Naive thymus-derived CD4-positive, alpha-beta T cell (primary cell): ENCODE measurements at regions not wholly inside any gene's neighbourhood (a gene's known extent, or its start where the extent isn't known, plus 50 kb on each side); places are given as distances from the start of the nearest gene placed in this dataset.

Experiments used
- ATAC-seq: fragments of 150-1000 bp; cut with Tn5 transposase; 2 replicates; pipeline ENCODE4 v1.10.0; 2021; ENCODE audit warnings: mild to moderate bottlenecking, moderate library complexity
- CTCF ChIA-PET: fragments of 350-600 bp; sonication (Branson Sonifier 250); formaldehyde crosslinking; loops from one replicate; lab custom pipeline; 2021; ENCODE audit warnings: antibody characterized with exemption; lab: Charles Lee
- POLR2A ChIA-PET: fragments of 350-600 bp; sonication (Branson Sonifier 250); formaldehyde crosslinking; loops from one replicate; lab custom pipeline; 2021; ENCODE audit warnings: antibody characterized with exemption, inconsistent platforms; lab: Charles Lee
- DNase-seq, 9 donors: peaks; one replicate each; pipeline versions ENCODE4 v3.0.0 to v3.0.0-alpha.2; 2020 to 2022; ENCODE audit warnings: mixed read lengths in 1 of 9
- H3K27ac ChIP-seq: one replicate; pipeline ENCODE4 v1.7.0; 2013; ENCODE audit warnings: mild to moderate bottlenecking, low read depth, low read length, moderate library complexity
- H3K27me3 ChIP-seq, 2 donors: one replicate each; pipeline ENCODE4 v1.7.0; 2013; ENCODE audit warnings: low read length in 2 of 2, mild to moderate bottlenecking in 2 of 2, moderate library complexity in 2 of 2; ENCODE audit not compliant: control insufficient read depth in 2 of 2, insufficient read depth in 2 of 2
- H3K36me3 ChIP-seq, 3 experiments: 1 replicate in 2 of 3; 2 replicates in 1 of 3; pipeline ENCODE4 v1.7.0; 2013; ENCODE audit warnings: low read length in 3 of 3, mild to moderate bottlenecking in 3 of 3, moderate library complexity in 1 of 3; ENCODE audit not compliant: insufficient read depth in 3 of 3, control insufficient read depth in 2 of 3
- H3K4me1 ChIP-seq, 2 donors: one replicate each; pipeline ENCODE4 v1.7.0; 2013; ENCODE audit warnings: low read length in 2 of 2, mild to moderate bottlenecking in 2 of 2, moderate library complexity in 1 of 2; ENCODE audit not compliant: control insufficient read depth in 2 of 2, insufficient read depth in 2 of 2
- H3K4me3 ChIP-seq: 2 replicates; pipeline ENCODE4 v1.7.0; 2013; ENCODE audit warnings: mild to moderate bottlenecking, low read length
- H3K9me3 ChIP-seq, 3 experiments: 1 replicate in 2 of 3; 2 replicates in 1 of 3; pipeline ENCODE4 v1.7.0; 2013; ENCODE audit warnings: low read length in 3 of 3; ENCODE audit not compliant: control insufficient read depth in 2 of 3
- H3K27ac Mint-ChIP-seq, 9 donors: one replicate each; pipeline ENCODE4 v1.8.0; 2020 to 2022; ENCODE audit warnings: mixed read lengths in 9 of 9, mild to moderate bottlenecking in 8 of 9, moderate library complexity in 5 of 9, inconsistent platforms in 2 of 9
- H3K27me3 Mint-ChIP-seq, 5 donors: one replicate each; pipeline ENCODE4 v1.8.0; 2021 to 2022; ENCODE audit warnings: mixed read lengths in 5 of 5, mild to moderate bottlenecking in 1 of 5
- H3K36me3 Mint-ChIP-seq, 5 donors: one replicate each; pipeline ENCODE4 v1.8.0; 2020 to 2022; ENCODE audit warnings: mixed read lengths in 5 of 5, mild to moderate bottlenecking in 3 of 5, inconsistent platforms in 1 of 5
- H3K4me1 Mint-ChIP-seq, 7 donors: one replicate each; pipeline ENCODE4 v1.8.0; 2020 to 2022; ENCODE audit warnings: mixed read lengths in 7 of 7, mild to moderate bottlenecking in 3 of 7, inconsistent platforms in 1 of 7
- H3K4me3 Mint-ChIP-seq, 10 donors: one replicate each; pipeline ENCODE4 v1.8.0; 2020 to 2022; ENCODE audit warnings: mild to moderate bottlenecking in 10 of 10, mixed read lengths in 10 of 10, moderate library complexity in 6 of 10, inconsistent platforms in 2 of 10
- H3K9me3 Mint-ChIP-seq, 11 donors: one replicate each; pipeline ENCODE4 v1.8.0; 2020 to 2022; ENCODE audit warnings: mixed read lengths in 11 of 11, mild to moderate bottlenecking in 4 of 11, inconsistent platforms in 1 of 11, moderate library complexity in 1 of 11
- intact Hi-C, 2 donors: fragments of 100-400 bp; cut with micrococcal nuclease; formaldehyde crosslinking; loops; one replicate each; pipeline ENCODE4 v1.15.1; 2023

DNA sequence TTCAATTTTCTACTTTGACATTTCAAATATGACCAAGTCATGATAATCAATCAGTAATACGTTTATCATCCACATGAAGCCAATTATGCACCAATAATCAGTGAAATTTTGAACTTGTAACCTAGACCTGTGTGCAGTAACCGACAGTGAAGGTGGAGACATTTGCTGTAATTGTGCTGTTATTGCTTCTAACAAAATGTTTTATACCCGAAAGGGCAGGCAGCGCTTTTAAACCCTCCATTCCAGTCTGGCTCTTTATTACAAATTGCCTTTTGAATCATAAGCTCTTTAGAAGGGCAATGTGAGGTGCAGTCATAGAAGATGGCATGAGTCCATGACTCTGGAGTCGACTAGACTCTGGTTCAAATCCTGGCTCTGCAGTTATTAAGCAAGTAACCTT, 135.7 kb downstream of the GXYLT1 start:
- H3K36me3 ChIP-seq = no peaks in the 10 kb centered on the region
- H3K9me3 Mint-ChIP-seq = no peaks in the 10 kb centered on the region
- intact Hi-C loops = no loop called here
- CTCF ChIA-PET = no interaction called here
- H3K27me3 Mint-ChIP-seq = peaks cover 0 to 6% (median 0%) of the 10 kb centered on the region in 5 donors
- DNase-seq (no peak), ATAC-seq (no peak)
- no peak overlapping the region for H3K27ac ChIP-seq
- no peak overlapping the region for H3K27ac Mint-ChIP-seq
- no peaks in the 10 kb centered on the region for H3K4me1 Mint-ChIP-seq
- H3K4me3 Mint-ChIP-seq = no peak overlapping the region
- POLR2A ChIA-PET = no interaction called here
- no peaks in the 10 kb centered on the region for H3K27me3 ChIP-seq
- no peak overlapping the region for H3K4me3 ChIP-seq
- no peaks in the 10 kb centered on the region for H3K4me1 ChIP-seq
- no peaks in the 10 kb centered on the region for H3K9me3 ChIP-seq
- H3K36me3 Mint-ChIP-seq = no peaks in the 10 kb centered on the region

DNA sequence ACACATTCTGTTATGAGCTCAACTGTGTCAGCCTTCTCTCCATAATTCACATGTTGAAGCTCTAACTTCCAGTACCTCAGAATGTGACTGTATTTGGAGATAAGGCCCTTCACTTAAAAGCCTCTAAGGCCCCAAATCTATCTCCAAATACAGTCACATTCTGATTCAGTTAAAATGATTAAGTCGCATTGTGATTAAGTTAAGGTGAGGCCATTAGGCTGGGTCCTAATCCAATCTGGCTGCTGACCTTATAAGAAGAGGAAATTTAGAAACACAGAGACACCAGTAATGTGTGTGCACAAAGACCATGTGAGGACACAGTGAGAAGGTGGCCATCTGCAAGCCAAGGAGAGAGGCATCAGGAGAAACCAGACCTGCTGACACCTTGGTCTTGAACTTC, 141.6 kb downstream of the GXYLT1 start:
- no peak overlapping the region for H3K4me3 Mint-ChIP-seq
- CTCF ChIA-PET = interaction anchor here (1.4 kb wide), 1 partner anchor 21 kb away, joined by 3 read pairs; no protein-coding TSS in a partner anchor
- POLR2A ChIA-PET = no interaction called here
- Histone ChIP-seq H3K27ac (no peak overlapping the region), H3K4me3 (no peak overlapping the region), H3K9me3 (no peaks in the 10 kb centered on the region), H3K4me1 (no peaks in the 10 kb centered on the region), H3K27me3 (no peaks in the 10 kb centered on the region), H3K36me3 (no peaks in the 10 kb centered on the region)
- no peaks in the 10 kb centered on the region for H3K4me1 Mint-ChIP-seq
- no peaks in the 10 kb centered on the region for H3K9me3 Mint-ChIP-seq
- DNase-seq (no peak), ATAC-seq (no peak)
- no peak overlapping the region for H3K27ac Mint-ChIP-seq
- intact Hi-C loops = no loop called here
- H3K27me3 Mint-ChIP-seq = peaks cover 0 to 16% (median 2%) of the 10 kb centered on the region in 5 donors
- peaks cover 0 to 4% (median 0%) of the 10 kb centered on the region in 5 donors for H3K36me3 Mint-ChIP-seq

DNA sequence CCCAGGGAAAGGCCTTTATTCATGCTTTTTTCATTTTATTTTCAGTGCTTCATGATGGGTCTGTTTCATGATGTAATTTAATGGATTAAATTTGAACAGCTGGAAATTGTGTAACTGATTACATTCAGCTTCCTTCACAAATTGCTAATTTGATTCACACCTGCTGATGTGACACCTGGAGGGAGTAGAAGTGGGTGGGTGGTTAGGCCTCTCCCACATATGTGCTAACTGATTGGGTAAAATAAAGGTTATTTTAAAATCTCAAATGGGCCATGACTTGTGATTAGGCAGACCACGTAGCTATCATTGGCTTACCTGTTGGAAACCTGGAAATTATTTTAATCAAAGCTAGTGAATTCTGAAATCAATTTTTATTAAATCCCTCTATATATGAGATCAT, 142.1 kb downstream of the GXYLT1 start:
- no peaks in the 10 kb centered on the region for H3K9me3 Mint-ChIP-seq
- intact Hi-C loops = no loop called here
- H3K9me3 ChIP-seq = no peaks in the 10 kb centered on the region
- POLR2A ChIA-PET = no interaction called here
- CTCF ChIA-PET = interaction anchor here (1.4 kb wide), 1 partner anchor 22 kb away, joined by 3 read pairs; no protein-coding TSS in a partner anchor
- H3K27me3 Mint-ChIP-seq = peaks cover 0 to 16% (median 5%) of the 10 kb centered on the region in 5 donors
- DNase-seq = no peak
- H3K4me1 Mint-ChIP-seq = no peaks in the 10 kb centered on the region
- no peak overlapping the region for H3K27ac ChIP-seq
- no peaks in the 10 kb centered on the region for H3K4me1 ChIP-seq
- no peaks in the 10 kb centered on the region for H3K36me3 ChIP-seq
- H3K4me3 ChIP-seq = no peak overlapping the region
- H3K36me3 Mint-ChIP-seq = peaks cover 0 to 4% (median 0%) of the 10 kb centered on the region in 5 donors
- no peak overlapping the region for H3K4me3 Mint-ChIP-seq
- ATAC-seq = no peak
- H3K27ac Mint-ChIP-seq = no peak overlapping the region
- no peaks in the 10 kb centered on the region for H3K27me3 ChIP-seq

DNA sequence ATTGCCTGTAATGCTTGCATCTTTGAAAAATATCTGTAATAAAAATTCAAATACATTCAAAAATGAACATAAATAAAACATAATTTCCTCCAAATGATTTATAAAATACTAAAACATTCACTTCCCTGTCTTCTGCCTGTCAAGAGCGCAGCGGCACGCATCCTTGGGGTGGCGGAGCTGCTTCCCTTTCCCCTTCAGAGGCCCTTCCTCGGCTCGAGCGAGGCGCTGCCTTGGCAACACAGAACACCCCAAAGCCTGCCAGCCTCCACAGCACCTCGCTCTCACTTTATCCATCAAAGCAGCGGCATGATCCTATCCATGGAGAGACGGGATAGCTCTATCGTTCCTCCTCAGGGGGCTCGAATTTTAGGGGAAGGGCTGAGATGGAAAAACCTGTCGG, 146.2 kb downstream of the GXYLT1 start:
- no peak overlapping the region for H3K4me3 Mint-ChIP-seq
- ATAC-seq = no peak
- Histone ChIP-seq H3K4me3 (no peak overlapping the region), H3K4me1 (no peaks in the 10 kb centered on the region), H3K36me3 (no peaks in the 10 kb centered on the region), H3K27me3 (no peaks in the 10 kb centered on the region), H3K27ac (no peak overlapping the region), H3K9me3 (no peaks in the 10 kb centered on the region)
- H3K9me3 Mint-ChIP-seq = no peaks in the 10 kb centered on the region
- intact Hi-C loops = no loop called here
- peaks cover 0 to 4% (median 0%) of the 10 kb centered on the region in 5 donors for H3K36me3 Mint-ChIP-seq
- H3K27me3 Mint-ChIP-seq = peaks cover 0 to 14% (median 11%) of the 10 kb centered on the region in 5 donors
- ChIA-PET POLR2A (no interaction called here), CTCF (interaction anchor here (1.5 kb wide), 1 partner anchor 26 kb away, joined by 3 read pairs; no protein-coding TSS in a partner anchor)
- no peak overlapping the region for H3K27ac Mint-ChIP-seq
- DNase-seq = no peak
- H3K4me1 Mint-ChIP-seq = no peaks in the 10 kb centered on the region

DNA sequence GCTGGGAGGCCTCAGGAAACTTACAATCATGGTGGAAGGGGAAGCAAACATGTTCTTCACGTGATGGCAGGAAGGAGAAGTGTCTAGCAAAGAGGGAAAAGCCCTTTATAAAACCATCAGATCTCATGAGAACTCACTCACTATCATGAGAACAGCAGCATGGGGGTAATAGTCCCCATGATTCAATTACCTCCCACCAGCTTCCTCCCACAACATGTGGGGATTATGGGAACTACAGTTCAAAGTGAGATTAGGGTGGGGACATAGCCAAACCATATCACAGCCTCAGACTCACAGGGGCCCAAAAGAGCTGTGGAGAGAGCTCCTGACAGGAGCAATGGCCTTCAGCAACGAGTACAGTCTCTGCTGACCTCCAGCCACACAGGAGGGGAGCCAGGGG, 151.4 kb downstream of the GXYLT1 start:
- no peak overlapping the region for H3K4me3 ChIP-seq
- CTCF ChIA-PET = no interaction called here
- H3K4me1 Mint-ChIP-seq = peaks cover 0 to 2% (median 0%) of the 10 kb centered on the region in 7 donors

DNA sequence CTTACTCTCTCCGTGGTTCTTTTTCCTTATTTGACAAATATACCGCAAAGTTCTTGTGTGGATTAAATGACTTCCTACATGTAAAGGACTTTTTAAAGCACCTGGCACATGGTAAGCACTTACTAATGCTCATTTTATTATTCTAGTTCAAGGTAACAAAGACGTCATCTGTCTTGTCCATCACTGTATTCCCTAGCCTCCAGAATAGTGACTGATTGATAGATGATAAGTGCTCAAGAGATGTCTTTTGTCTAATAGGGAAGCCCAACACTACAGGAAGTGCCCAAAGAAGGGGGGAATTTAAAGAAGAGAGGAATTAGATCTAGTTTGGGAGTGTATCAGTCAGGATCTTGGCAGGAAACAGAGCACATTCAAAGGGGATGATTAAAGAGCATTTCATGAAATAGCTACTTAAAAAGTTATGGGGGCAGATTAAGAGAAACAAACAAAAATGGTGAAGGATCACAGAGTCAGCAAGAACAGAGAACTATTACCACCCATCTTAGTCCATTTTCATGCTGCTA, 151.9 kb downstream of the GXYLT1 start:
- CTCF ChIA-PET = no interaction called here
- peaks cover 0 to 10% (median 7%) of the 10 kb centered on the region in 5 donors for H3K27me3 Mint-ChIP-seq
- peaks cover 0 to 2% (median 0%) of the 10 kb centered on the region in 7 donors for H3K4me1 Mint-ChIP-seq
- POLR2A ChIA-PET = no interaction called here
- Histone ChIP-seq H3K36me3 (no peaks in the 10 kb centered on the region), H3K4me1 (no peaks in the 10 kb centered on the region), H3K27ac (no peak overlapping the region), H3K9me3 (no peaks in the 10 kb centered on the region), H3K4me3 (no peak overlapping the region), H3K27me3 (no peaks in the 10 kb centered on the region)
- no peak for DNase-seq
- H3K9me3 Mint-ChIP-seq = peaks cover 0 to 4% (median 0%) of the 10 kb centered on the region in 11 donors
- no peak overlapping the region for H3K4me3 Mint-ChIP-seq
- intact Hi-C loops = no loop called here
- no peak for ATAC-seq
- no peak overlapping the region for H3K27ac Mint-ChIP-seq
- H3K36me3 Mint-ChIP-seq = no peaks in the 10 kb centered on the region

More for the DNA sequence above, 151.4 kb downstream of the GXYLT1 start:
- Mint-ChIP-seq H3K9me3 (peaks cover 0 to 4% (median 0%) of the 10 kb centered on the region in 11 donors), H3K27me3 (peaks cover 0 to 14% (median 9%) of the 10 kb centered on the region in 5 donors), H3K27ac (no peak overlapping the region), H3K36me3 (no peaks in the 10 kb centered on the region), H3K4me3 (no peak overlapping the region)
- POLR2A ChIA-PET = no interaction called here
- no peak overlapping the region for H3K27ac ChIP-seq
- intact Hi-C loops = no loop called here
- no peak for ATAC-seq
- DNase-seq = no peak
- H3K4me1 ChIP-seq = no peaks in the 10 kb centered on the region
- H3K27me3 ChIP-seq = no peaks in the 10 kb centered on the region
- no peaks in the 10 kb centered on the region for H3K36me3 ChIP-seq
- no peaks in the 10 kb centered on the region for H3K9me3 ChIP-seq

DNA sequence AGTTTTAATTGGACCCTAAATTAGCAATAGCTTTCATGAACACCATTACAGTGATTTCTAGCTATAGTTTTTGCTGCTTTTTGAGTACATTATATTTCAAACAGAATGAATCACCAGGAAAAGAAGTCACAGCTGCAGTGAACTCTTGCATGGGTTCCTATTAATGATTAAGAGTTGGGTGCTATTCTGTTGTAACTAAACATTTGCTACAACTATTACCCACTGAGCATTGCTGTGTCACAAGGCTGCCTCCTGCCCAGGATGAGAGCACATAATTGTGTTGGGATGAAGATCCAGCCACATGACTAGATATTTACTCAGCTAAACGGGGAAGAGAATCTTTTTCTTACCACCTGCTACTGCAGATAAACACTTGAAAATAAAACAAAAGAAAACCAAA, 152.7 kb downstream of the GXYLT1 start:
- Mint-ChIP-seq H3K27ac (no peak overlapping the region), H3K9me3 (peaks cover 0 to 4% (median 0%) of the 10 kb centered on the region in 11 donors), H3K27me3 (peaks cover 0 to 11% (median 7%) of the 10 kb centered on the region in 5 donors), H3K36me3 (no peaks in the 10 kb centered on the region), H3K4me3 (no peak overlapping the region), H3K4me1 (peaks cover 0 to 2% (median 0%) of the 10 kb centered on the region in 7 donors)
- no peak for ATAC-seq
- Histone ChIP-seq H3K9me3 (no peaks in the 10 kb centered on the region), H3K4me1 (no peaks in the 10 kb centered on the region), H3K27ac (no peak overlapping the region), H3K27me3 (no peaks in the 10 kb centered on the region), H3K4me3 (no peak overlapping the region), H3K36me3 (no peaks in the 10 kb centered on the region)
- POLR2A ChIA-PET = no interaction called here
- intact Hi-C loops = no loop called here
- no peak for DNase-seq
- CTCF ChIA-PET = no interaction called here
